ENCODE measurements at regions not wholly inside any gene's neighbourhood (a gene's known extent, or its start where the extent isn't known, plus 50 kb on each side); places are given as distances from the start of the nearest gene placed in this dataset.

GRCh38 chr18:75638223-75638775, 210.8 kb upstream of the SMIM21 start:
- Histone ChIP-seq H3K4me3 (replicated peaks in 1 of 4; ENCODE audit: control extremely low read depth in 1 of 4, insufficient read depth in 1 of 4, low read depth in 3 of 4, low read length in 4 of 4) (peak overlapping the region in 3 of 4 experiments; percentile 15 to 50 (median 37)), H3K27me3 (ENCODE audit: control insufficient read depth, insufficient read depth, low read length) (no peaks in the 10 kb centered on the region), H3K9ac (ENCODE audit: insufficient read depth, low read length) (no peak overlapping the region), H3K79me2 (ENCODE audit: control insufficient read depth, insufficient read depth, low read length) (no peaks in the 10 kb centered on the region), H3K4me1 (ENCODE audit: control insufficient read depth, extremely low read depth, insufficient read depth, low read length) (peaks cover 3% of the 10 kb centered on the region), H3K36me3 (ENCODE audit: control insufficient read depth, insufficient read depth, low read length) (no peaks in the 10 kb centered on the region), H3K9me3 (ENCODE audit: control insufficient read depth, insufficient read depth, low read depth, low read length) (no peaks in the 10 kb centered on the region), H4K20me1 (ENCODE audit: control insufficient read depth, extremely low read depth, insufficient read depth, low read length) (no peaks in the 10 kb centered on the region), H2AFZ (ENCODE audit: low read length) (no peak overlapping the region), H3K4me2 (ENCODE audit: extremely low read depth, insufficient read depth, low read length) (peak overlapping the region; percentile 62), H3K27ac (ENCODE audit: insufficient read depth, low read length) (peak overlapping the region; percentile 34)
- TF ChIP-seq CTCF (conservative IDR thresholded peaks at IDR 0.05 in 1 of 2, IDR thresholded peaks at IDR 0.05 in 1 of 2; ENCODE audit: low read depth in 1 of 2, low read length in 2 of 2), result peak in 1 of 2 donors; percentile 42
- no peak for TF ChIP-seq EZH2 (IDR thresholded peaks at IDR 0.05; ENCODE audit: low read length, missing control alignments)
- peak; percentile 56 to 86 for DNase-seq (ENCODE audit: low read depth in 2 of 2)

GRCh38 chr18:75635096-75635495, 207.6 kb upstream of the SMIM21 start:
- Histone ChIP-seq H3K4me3 (replicated peaks in 1 of 4; ENCODE audit: control extremely low read depth in 1 of 4, insufficient read depth in 1 of 4, low read depth in 3 of 4, low read length in 4 of 4) (no peak overlapping the region), H3K9me3 (ENCODE audit: control insufficient read depth, insufficient read depth, low read depth, low read length) (no peaks in the 10 kb centered on the region), H3K4me2 (ENCODE audit: extremely low read depth, insufficient read depth, low read length) (no peak overlapping the region), H3K79me2 (ENCODE audit: control insufficient read depth, insufficient read depth, low read length) (no peaks in the 10 kb centered on the region), H3K27me3 (ENCODE audit: control insufficient read depth, insufficient read depth, low read length) (no peaks in the 10 kb centered on the region), H3K36me3 (ENCODE audit: control insufficient read depth, insufficient read depth, low read length) (no peaks in the 10 kb centered on the region), H3K4me1 (ENCODE audit: control insufficient read depth, extremely low read depth, insufficient read depth, low read length) (peaks cover 3% of the 10 kb centered on the region), H4K20me1 (ENCODE audit: control insufficient read depth, extremely low read depth, insufficient read depth, low read length) (no peaks in the 10 kb centered on the region), H2AFZ (ENCODE audit: low read length) (no peak overlapping the region), H3K27ac (ENCODE audit: insufficient read depth, low read length) (no peak overlapping the region), H3K9ac (ENCODE audit: insufficient read depth, low read length) (no peak overlapping the region)
- no peak for DNase-seq (ENCODE audit: low read depth in 2 of 2)
- no peak for TF ChIP-seq EZH2 (IDR thresholded peaks at IDR 0.05; ENCODE audit: low read length, missing control alignments)
- TF ChIP-seq CTCF (conservative IDR thresholded peaks at IDR 0.05 in 1 of 2, IDR thresholded peaks at IDR 0.05 in 1 of 2; ENCODE audit: low read depth in 1 of 2, low read length in 2 of 2), result no peak

GRCh38 chr18:75625966-75626365, 198.5 kb upstream of the SMIM21 start:
- Histone ChIP-seq H3K9ac (ENCODE audit: insufficient read depth, low read length) (no peak overlapping the region), H3K27me3 (ENCODE audit: control insufficient read depth, insufficient read depth, low read length) (no peaks in the 10 kb centered on the region), H2AFZ (ENCODE audit: low read length) (no peak overlapping the region), H3K79me2 (ENCODE audit: control insufficient read depth, insufficient read depth, low read length) (no peaks in the 10 kb centered on the region), H3K4me1 (ENCODE audit: control insufficient read depth, extremely low read depth, insufficient read depth, low read length) (no peaks in the 10 kb centered on the region), H4K20me1 (ENCODE audit: control insufficient read depth, extremely low read depth, insufficient read depth, low read length) (no peaks in the 10 kb centered on the region), H3K4me2 (ENCODE audit: extremely low read depth, insufficient read depth, low read length) (no peak overlapping the region), H3K36me3 (ENCODE audit: control insufficient read depth, insufficient read depth, low read length) (no peaks in the 10 kb centered on the region), H3K9me3 (ENCODE audit: control insufficient read depth, insufficient read depth, low read depth, low read length) (no peaks in the 10 kb centered on the region), H3K4me3 (replicated peaks in 1 of 4; ENCODE audit: control extremely low read depth in 1 of 4, insufficient read depth in 1 of 4, low read depth in 3 of 4, low read length in 4 of 4) (no peak overlapping the region), H3K27ac (ENCODE audit: insufficient read depth, low read length) (no peak overlapping the region)
- TF ChIP-seq CTCF (conservative IDR thresholded peaks at IDR 0.05 in 1 of 2, IDR thresholded peaks at IDR 0.05 in 1 of 2; ENCODE audit: low read depth in 1 of 2, low read length in 2 of 2) (no peak), EZH2 (IDR thresholded peaks at IDR 0.05; ENCODE audit: low read length, missing control alignments) (no peak)
- peak in 1 of 2 donors; percentile 53 for DNase-seq (ENCODE audit: low read depth in 2 of 2)

All from fibroblast of lung (primary cell).